CD4-positive, alpha-beta T cell (primary cell): ENCODE measurements at regions not wholly inside any gene's neighbourhood (a gene's known extent, or its start where the extent isn't known, plus 50 kb on each side); places are given as distances from the start of the nearest gene placed in this dataset.

Experiments
- ATAC-seq: fragments of 200-7000 bp; cut with Tn5 transposase; one replicate; pipeline ENCODE4 v1.10.0; 2022; ENCODE audit warnings: mild to moderate bottlenecking; ENCODE audit not compliant: poor library complexity
- CTCF ChIA-PET: fragments of 350-600 bp; sonication (Branson Sonifier 250); formaldehyde crosslinking; loops from one replicate; lab custom pipeline; 2021; ENCODE audit warnings: antibody characterized with exemption, inconsistent platforms; lab: Charles Lee
- POLR2A ChIA-PET: fragments of 350-600 bp; sonication (Branson Sonifier 250); formaldehyde crosslinking; loops from one replicate; lab custom pipeline; 2021; ENCODE audit warnings: antibody characterized with exemption, inconsistent platforms; lab: Charles Lee
- DNase-seq, 14 experiments: peaks; one replicate each; pipeline ENCODE4 v3.0.0-alpha.2; 2013 to 2020; ENCODE audit warnings: mixed read lengths in 2 of 14
- H3K27ac ChIP-seq, 2 donors: one replicate each; pipeline versions ENCODE4 v1.5.1 to v1.7.0; 2013; ENCODE audit warnings: low read length in 2 of 2, low read depth in 1 of 2, mild to moderate bottlenecking in 1 of 2
- H3K27me3 ChIP-seq, 2 experiments: 1 replicate in 1 of 2; 2 replicates in 1 of 2; pipeline versions ENCODE4 v1.6.1 to v1.7.0; 2013; ENCODE audit warnings: low read length in 2 of 2, control low read depth in 1 of 2, mild to moderate bottlenecking in 1 of 2, moderate library complexity in 1 of 2; ENCODE audit not compliant: insufficient read depth in 2 of 2, control insufficient read depth in 1 of 2
- H3K36me3 ChIP-seq: one replicate; pipeline ENCODE4 v1.6.1; 2013; ENCODE audit warnings: low read length, control low read depth; ENCODE audit not compliant: insufficient read depth
- H3K4me1 ChIP-seq: one replicate; pipeline ENCODE4 v1.6.1; 2013; ENCODE audit warnings: low read length, control low read depth; ENCODE audit not compliant: insufficient read depth
- H3K4me3 ChIP-seq: one replicate; pipeline ENCODE4 v1.5.1; 2013; ENCODE audit warnings: mild to moderate bottlenecking, low read length, moderate library complexity
- H3K9me3 ChIP-seq, 2 experiments: 1 replicate in 1 of 2; 2 replicates in 1 of 2; pipeline versions ENCODE4 v1.6.1 to v1.7.0; 2013; ENCODE audit warnings: low read length in 2 of 2, mild to moderate bottlenecking in 2 of 2, control low read depth in 1 of 2, moderate library complexity in 1 of 2; ENCODE audit not compliant: control insufficient read depth in 1 of 2, insufficient read depth in 1 of 2
- H3K27ac Mint-ChIP-seq: one replicate; pipeline ENCODE4 v1.8.0; 2020; ENCODE audit warnings: mixed read lengths
- H3K27me3 Mint-ChIP-seq: one replicate; pipeline ENCODE4 v1.8.0; 2021; ENCODE audit warnings: mixed read lengths
- H3K36me3 Mint-ChIP-seq: one replicate; pipeline ENCODE4 v1.8.0; 2021; ENCODE audit warnings: low read depth, mixed read lengths
- H3K4me1 Mint-ChIP-seq: one replicate; pipeline ENCODE4 v1.8.0; 2021; ENCODE audit warnings: low read depth, mixed read lengths
- H3K4me3 Mint-ChIP-seq: one replicate; pipeline ENCODE4 v1.8.0; 2020; ENCODE audit warnings: mild to moderate bottlenecking, mixed read lengths
- H3K9me3 Mint-ChIP-seq: one replicate; pipeline ENCODE4 v1.8.0; 2020; ENCODE audit warnings: mixed read lengths
- CTCF ChIP-seq: fragments of 200-600 bp; IDR thresholded peaks from one replicate; pipeline ENCODE4 v1.8.0; 2022; ENCODE audit warnings: antibody characterized with exemption, mild to moderate bottlenecking
- intact Hi-C, 2 experiments: fragments of 100-400 bp; cut with DNase I in 1 of 2; cut with micrococcal nuclease in 1 of 2; formaldehyde crosslinking; loops; one replicate each; pipeline versions ENCODE4 v1.15.1 to v1.9.0; 2023 to 2025; cut with DNase I, micrococcal nuclease

- Histone ChIP-seq H3K9me3 (no peaks in the 10 kb centered on the region), H3K4me1 (no peaks in the 10 kb centered on the region), H3K4me3 (no peak overlapping the region), H3K27ac (no peak overlapping the region), H3K27me3 (no peaks in the 10 kb centered on the region), H3K36me3 (no peaks in the 10 kb centered on the region)
- no peaks in the 10 kb centered on the region for H3K36me3 Mint-ChIP-seq
- no peak for ATAC-seq
- H3K4me3 Mint-ChIP-seq, result no peak overlapping the region
- TF ChIP-seq CTCF, result no peak
- peaks cover 6% of the 10 kb centered on the region for H3K27me3 Mint-ChIP-seq
- no peaks in the 10 kb centered on the region for H3K4me1 Mint-ChIP-seq
- no peak for DNase-seq
- CTCF ChIA-PET, result no interaction called here
- H3K9me3 Mint-ChIP-seq, result no peaks in the 10 kb centered on the region
- no peak overlapping the region for H3K27ac Mint-ChIP-seq
- intact Hi-C loops, result no loop called here
- POLR2A ChIA-PET, result no interaction called here
These were observed 129.6 kb downstream of the RPS29 start for GRCh38 chr14:49456589-49456988.

DNA sequence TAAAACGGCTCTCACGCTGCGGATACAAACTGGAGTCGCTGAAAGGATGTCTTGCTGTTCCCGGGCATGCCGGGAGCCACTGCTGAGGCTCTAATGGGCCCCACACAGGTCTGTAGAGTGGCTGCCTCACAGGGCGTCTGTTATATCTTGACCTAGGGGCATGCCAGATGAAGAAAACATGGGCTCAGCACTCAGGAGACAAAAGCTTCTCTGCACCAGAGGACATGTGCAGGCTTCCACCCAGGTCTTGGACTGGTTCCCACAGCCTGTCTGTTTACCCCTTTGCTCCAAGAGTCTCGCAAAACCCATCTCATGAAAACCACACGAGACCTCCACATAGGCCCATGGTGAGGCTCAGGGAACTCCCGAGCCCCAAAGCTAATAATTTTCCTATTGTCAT lies 134.2 kb downstream of the RPS29 start:
- Histone ChIP-seq H3K27me3 (no peaks in the 10 kb centered on the region), H3K9me3 (no peaks in the 10 kb centered on the region), H3K27ac (no peak overlapping the region), H3K4me3 (no peak overlapping the region), H3K36me3 (no peaks in the 10 kb centered on the region), H3K4me1 (no peaks in the 10 kb centered on the region)
- Mint-ChIP-seq H3K9me3 (peaks cover 5% of the 10 kb centered on the region), H3K4me1 (no peaks in the 10 kb centered on the region), H3K36me3 (no peaks in the 10 kb centered on the region), H3K4me3 (no peak overlapping the region), H3K27me3 (peaks cover 23% of the 10 kb centered on the region), H3K27ac (no peak overlapping the region)
- CTCF ChIA-PET, result no interaction called here
- no peak for TF ChIP-seq CTCF
- intact Hi-C loops, result no loop called here
- no peak for ATAC-seq
- POLR2A ChIA-PET, result no interaction called here
- DNase-seq, result no peak

GRCh38 chr14:49449749-49450148 lies 136.4 kb downstream of the RPS29 start:
- DNase-seq (no peak), ATAC-seq (no peak)
- peaks cover 31% of the 10 kb centered on the region for H3K27me3 Mint-ChIP-seq
- no peak overlapping the region for H3K27ac Mint-ChIP-seq
- H3K4me1 Mint-ChIP-seq, result no peaks in the 10 kb centered on the region
- no peak for TF ChIP-seq CTCF
- no peaks in the 10 kb centered on the region for H3K36me3 ChIP-seq
- H3K36me3 Mint-ChIP-seq, result no peaks in the 10 kb centered on the region
- H3K27ac ChIP-seq, result no peak overlapping the region
- no peaks in the 10 kb centered on the region for H3K27me3 ChIP-seq
- H3K4me3 Mint-ChIP-seq, result no peak overlapping the region
- peaks cover 5% of the 10 kb centered on the region for H3K9me3 Mint-ChIP-seq
- ChIA-PET CTCF (no interaction called here), POLR2A (no interaction called here)
- H3K4me1 ChIP-seq, result no peaks in the 10 kb centered on the region
- H3K9me3 ChIP-seq, result no peaks in the 10 kb centered on the region
- intact Hi-C loops, result no loop called here
- H3K4me3 ChIP-seq, result no peak overlapping the region
